BLaER1 (cell line): ENCODE measurements at regions not wholly inside any gene's neighbourhood (a gene's known extent, or its start where the extent isn't known, plus 50 kb on each side); places are given as distances from the start of the nearest gene placed in this dataset.
A peak's percentile ranks its signal among the peaks of the same experiment; 100 is the strongest.

Experiments
- H3K27ac ChIP-seq: shearing (Covaris generic); formaldehyde crosslinking; 2 replicates; pipeline ENCODE4 v1.8.1; 2022
- H3K27me3 ChIP-seq: shearing (Covaris generic); formaldehyde crosslinking; 2 replicates; pipeline ENCODE4 v1.8.1; 2022
- H3K36me3 ChIP-seq: shearing (Covaris generic); formaldehyde crosslinking; 2 replicates; pipeline ENCODE4 v1.8.1; 2022
- H3K4me1 ChIP-seq: shearing (Covaris generic); formaldehyde crosslinking; 2 replicates; pipeline ENCODE4 v1.8.1; 2022
- H3K4me2 ChIP-seq: shearing (Covaris generic); formaldehyde crosslinking; 2 replicates; pipeline ENCODE4 v1.8.1; 2022
- H3K4me3 ChIP-seq: shearing (Covaris generic); formaldehyde crosslinking; 2 replicates; pipeline ENCODE4 v1.8.1; 2022
- H3K9ac ChIP-seq: shearing (Covaris generic); formaldehyde crosslinking; 2 replicates; pipeline ENCODE4 v1.8.1; 2022
- H3K9me3 ChIP-seq: shearing (Covaris generic); formaldehyde crosslinking; 2 replicates; pipeline ENCODE4 v1.8.1; 2022
- H4K20me1 ChIP-seq: shearing (Covaris generic); formaldehyde crosslinking; 2 replicates; pipeline ENCODE4 v1.8.1; 2022
- Cebpa-rat ChIP-seq: shearing (Covaris generic); IDR thresholded peaks from 2 replicates; pipeline ENCODE4 v1.8.1; 2022

DNA sequence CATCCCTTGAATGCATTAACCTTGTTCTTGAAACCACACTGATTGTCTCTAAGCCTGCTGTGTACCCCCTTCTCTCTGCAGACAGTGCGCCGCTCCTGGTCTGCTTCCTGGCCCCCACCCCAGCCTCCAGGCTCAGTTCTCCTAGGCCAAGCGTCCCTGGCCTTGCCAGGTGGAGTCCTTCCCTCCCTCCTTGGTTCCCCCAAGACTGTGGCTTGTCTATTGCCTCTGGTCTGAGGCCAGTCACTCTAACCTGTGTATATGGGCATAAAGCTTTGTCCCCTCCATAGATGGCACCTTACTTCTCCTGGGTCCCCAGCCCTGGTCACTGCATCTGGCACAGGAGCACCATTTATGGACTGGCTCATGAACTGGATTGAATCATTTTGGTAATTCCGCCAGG, 133.5 kb upstream of the EEPD1 start:
- no peak overlapping the region for H3K4me2 ChIP-seq
- no peak for TF ChIP-seq Cebpa-rat
- H3K9ac ChIP-seq, result no peak overlapping the region
- no peaks in the 10 kb centered on the region for H4K20me1 ChIP-seq
- H3K27ac ChIP-seq, result no peak overlapping the region
- no peaks in the 10 kb centered on the region for H3K4me1 ChIP-seq
- no peaks in the 10 kb centered on the region for H3K9me3 ChIP-seq
- H3K27me3 ChIP-seq, result no peaks in the 10 kb centered on the region
- H3K36me3 ChIP-seq, result no peaks in the 10 kb centered on the region
- H3K4me3 ChIP-seq, result no peak overlapping the region

- no peaks in the 10 kb centered on the region for H3K4me1 ChIP-seq
- no peaks in the 10 kb centered on the region for H3K36me3 ChIP-seq
- H3K9me3 ChIP-seq, result no peaks in the 10 kb centered on the region
- no peak overlapping the region for H3K4me2 ChIP-seq
- no peaks in the 10 kb centered on the region for H4K20me1 ChIP-seq
- no peaks in the 10 kb centered on the region for H3K27me3 ChIP-seq
- H3K9ac ChIP-seq, result no peak overlapping the region
- TF ChIP-seq Cebpa-rat, result no peak
- H3K27ac ChIP-seq, result no peak overlapping the region
- H3K4me3 ChIP-seq, result no peak overlapping the region
These were observed 133.1 kb upstream of the EEPD1 start for GRCh38 chr7:36019980-36020379.

DNA sequence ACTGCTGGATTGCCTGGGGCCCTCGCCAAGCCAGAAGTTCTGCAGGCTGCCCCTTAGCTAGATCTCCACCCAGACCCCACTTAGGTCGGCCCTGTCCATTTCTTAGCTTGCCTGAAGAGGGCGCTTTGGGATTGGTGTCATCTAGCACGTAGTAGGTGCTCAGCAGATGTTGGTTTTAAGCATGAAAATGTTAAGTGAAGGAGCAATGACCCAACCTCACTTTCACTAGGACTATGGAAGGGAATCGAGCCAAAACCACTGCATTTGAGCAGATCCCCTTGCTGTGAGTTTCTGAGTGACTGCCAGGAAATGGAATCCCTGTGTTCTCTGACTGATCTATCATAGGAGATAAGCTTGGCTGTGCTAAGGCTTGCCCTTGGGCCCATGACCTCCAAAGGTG, 131.7 kb upstream of the EEPD1 start:
- Histone ChIP-seq H3K9ac (no peak overlapping the region), H4K20me1 (no peaks in the 10 kb centered on the region)

GRCh38 chr7:36021917-36022550, 131.0 kb upstream of the EEPD1 start:
- TF ChIP-seq Cebpa-rat, result no peak
- H3K27ac ChIP-seq, result no peak overlapping the region
- H3K36me3 ChIP-seq, result no peaks in the 10 kb centered on the region
- no peak overlapping the region for H3K9ac ChIP-seq
- H3K9me3 ChIP-seq, result no peaks in the 10 kb centered on the region
- H3K4me2 ChIP-seq, result no peak overlapping the region
- no peaks in the 10 kb centered on the region for H4K20me1 ChIP-seq
- H3K4me3 ChIP-seq, result no peak overlapping the region
- H3K27me3 ChIP-seq, result no peaks in the 10 kb centered on the region
- H3K4me1 ChIP-seq, result no peaks in the 10 kb centered on the region

More for the DNA sequence above, 131.7 kb upstream of the EEPD1 start:
- no peak for TF ChIP-seq Cebpa-rat
- Histone ChIP-seq H3K4me3 (no peak overlapping the region), H3K9me3 (no peaks in the 10 kb centered on the region), H3K27ac (no peak overlapping the region), H3K4me1 (no peaks in the 10 kb centered on the region), H3K27me3 (no peaks in the 10 kb centered on the region), H3K4me2 (no peak overlapping the region), H3K36me3 (no peaks in the 10 kb centered on the region)

DNA sequence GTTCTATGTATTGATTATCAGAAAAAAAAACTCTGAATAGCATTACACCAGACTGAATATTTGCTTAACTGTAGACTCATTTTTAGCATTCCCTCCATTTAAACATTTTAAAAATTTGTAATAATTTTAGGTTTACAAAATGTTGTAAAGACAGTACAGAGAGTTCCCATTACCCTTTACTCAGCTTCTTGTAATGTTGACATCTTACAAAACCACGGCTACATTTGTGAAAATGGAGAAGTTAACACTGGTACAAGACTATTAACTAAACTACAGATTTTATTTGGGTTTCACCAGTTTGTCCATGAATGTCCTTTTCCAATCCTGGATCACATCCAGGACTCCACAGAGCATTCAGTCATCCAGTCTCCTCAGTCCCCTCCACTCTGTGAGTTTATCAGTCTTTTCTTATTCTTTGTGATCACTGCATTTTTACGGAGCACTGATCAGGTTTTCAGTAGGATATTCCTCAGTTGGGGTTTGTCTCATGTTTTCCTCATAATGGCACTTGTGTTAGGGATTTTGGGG, 130.0 kb upstream of the EEPD1 start:
- no peak for TF ChIP-seq Cebpa-rat
- Histone ChIP-seq H4K20me1 (no peaks in the 10 kb centered on the region), H3K4me3 (no peak overlapping the region), H3K27me3 (no peaks in the 10 kb centered on the region), H3K9ac (no peak overlapping the region), H3K36me3 (no peaks in the 10 kb centered on the region), H3K9me3 (no peaks in the 10 kb centered on the region), H3K4me1 (no peaks in the 10 kb centered on the region), H3K4me2 (no peak overlapping the region), H3K27ac (no peak overlapping the region)

GRCh38 chr7:36025190-36025589, 127.9 kb upstream of the EEPD1 start:
- H3K4me2 ChIP-seq, result no peak overlapping the region
- H3K4me3 ChIP-seq, result no peak overlapping the region

GRCh38 chr7:36029311-36029710, 123.7 kb upstream of the EEPD1 start:
- Histone ChIP-seq H3K27me3 (no peaks in the 10 kb centered on the region), H3K4me1 (peaks cover 17% of the 10 kb centered on the region), H3K36me3 (no peaks in the 10 kb centered on the region), H3K4me2 (no peak overlapping the region), H3K9ac (no peak overlapping the region), H4K20me1 (no peaks in the 10 kb centered on the region), H3K9me3 (no peaks in the 10 kb centered on the region), H3K4me3 (no peak overlapping the region), H3K27ac (no peak overlapping the region)
- TF ChIP-seq Cebpa-rat, result no peak

More at GRCh38 chr7:36025190-36025589, 127.9 kb upstream of the EEPD1 start:
- no peaks in the 10 kb centered on the region for H3K36me3 ChIP-seq
- H3K27ac ChIP-seq, result no peak overlapping the region
- no peaks in the 10 kb centered on the region for H3K4me1 ChIP-seq
- H3K9ac ChIP-seq, result no peak overlapping the region
- no peaks in the 10 kb centered on the region for H3K9me3 ChIP-seq
- H3K27me3 ChIP-seq, result no peaks in the 10 kb centered on the region
- H4K20me1 ChIP-seq, result no peaks in the 10 kb centered on the region
- TF ChIP-seq Cebpa-rat, result no peak

- no peak for TF ChIP-seq Cebpa-rat
- Histone ChIP-seq H3K27ac (no peak overlapping the region), H3K36me3 (no peaks in the 10 kb centered on the region), H3K4me2 (no peak overlapping the region), H3K9ac (no peak overlapping the region), H4K20me1 (no peaks in the 10 kb centered on the region), H3K4me3 (no peak overlapping the region), H3K4me1 (peaks cover 17% of the 10 kb centered on the region), H3K9me3 (no peaks in the 10 kb centered on the region), H3K27me3 (no peaks in the 10 kb centered on the region)
These were observed 123.1 kb upstream of the EEPD1 start for GRCh38 chr7:36029853-36030515.

- no peaks in the 10 kb centered on the region for H3K36me3 ChIP-seq
- no peak overlapping the region for H3K27ac ChIP-seq
- peak overlapping the region; percentile 15 for H3K4me2 ChIP-seq
- peaks cover 17% of the 10 kb centered on the region for H3K4me1 ChIP-seq
- TF ChIP-seq Cebpa-rat, result no peak
- H3K27me3 ChIP-seq, result no peaks in the 10 kb centered on the region
- H3K9ac ChIP-seq, result no peak overlapping the region
- H4K20me1 ChIP-seq, result no peaks in the 10 kb centered on the region
- no peak overlapping the region for H3K4me3 ChIP-seq
- H3K9me3 ChIP-seq, result no peaks in the 10 kb centered on the region
These were observed 120.7 kb upstream of the EEPD1 start for GRCh38 chr7:36032361-36032818.

DNA sequence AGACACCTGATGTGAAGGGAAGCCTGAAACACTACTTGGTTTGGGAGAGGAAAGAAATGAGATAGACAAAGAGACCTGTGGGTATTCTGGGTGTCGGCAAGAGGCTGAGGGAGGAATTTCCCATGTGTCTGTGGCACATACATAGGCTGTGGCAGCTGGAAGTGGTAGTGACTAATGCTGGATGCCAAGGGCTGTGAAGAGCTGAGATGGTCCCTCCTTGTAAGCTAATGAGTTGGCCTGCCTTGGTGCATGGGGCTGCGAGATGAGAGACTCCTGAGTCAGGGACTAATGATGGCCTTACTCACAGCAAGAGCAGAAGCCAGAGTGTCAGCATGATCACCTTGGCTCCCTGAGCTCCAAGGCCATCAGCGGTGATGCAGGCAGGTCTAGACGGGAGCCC, 119.0 kb upstream of the EEPD1 start:
- Histone ChIP-seq H3K4me3 (no peak overlapping the region), H3K9ac (no peak overlapping the region), H3K27ac (no peak overlapping the region), H3K4me2 (no peak overlapping the region), H4K20me1 (no peaks in the 10 kb centered on the region), H3K9me3 (no peaks in the 10 kb centered on the region), H3K4me1 (peaks cover 17% of the 10 kb centered on the region), H3K27me3 (no peaks in the 10 kb centered on the region), H3K36me3 (no peaks in the 10 kb centered on the region)
- TF ChIP-seq Cebpa-rat, result no peak
